Tibial artery (tissue), 4 donors: ENCODE measurements at regions not wholly inside any gene's neighbourhood (a gene's known extent, or its start where the extent isn't known, plus 50 kb on each side); places are given as distances from the start of the nearest gene placed in this dataset.

Experiments
- DNase-seq, 2 donors: peaks; one replicate each; pipeline ENCODE4 v3.0.0-alpha.2; 2019
- H3K27ac ChIP-seq, 2 donors: fragments of 200-600 bp; sonication (generic) in 1 of 2; 1 replicate in 1 of 2; 2 replicates in 1 of 2; pipeline ENCODE4 v1.5.1; 2018 to 2019; ENCODE audit warnings: mild to moderate bottlenecking in 1 of 2
- H3K27me3 ChIP-seq, 2 donors: fragments of 200-600 bp; sonication (generic) in 1 of 2; one replicate each; pipeline versions ENCODE4 v1.5.1 to v1.6.0; 2016 to 2019
- H3K36me3 ChIP-seq, 3 donors: fragments of 200-600 bp; sonication (generic) in 2 of 3; one replicate each; pipeline ENCODE4 v1.5.1; 2016 to 2019; ENCODE audit warnings: mild to moderate bottlenecking in 2 of 3
- H3K4me1 ChIP-seq, 4 donors: fragments of 200-600 bp; sonication (generic) in 2 of 4; 1 replicate in 3 of 4; 2 replicates in 1 of 4; pipeline ENCODE4 v1.5.1; 2016 to 2019
- H3K4me3 ChIP-seq, 2 donors: fragments of 200-600 bp; sonication (generic) in 1 of 2; 1 replicate in 1 of 2; 2 replicates in 1 of 2; pipeline ENCODE4 v1.5.1; 2018 to 2019; ENCODE audit warnings: mild to moderate bottlenecking in 2 of 2
- H3K9me3 ChIP-seq, 3 donors: fragments of 200-600 bp; sonication (generic) in 1 of 3; one replicate each; pipeline ENCODE4 v1.5.1; 2016 to 2019
- intact Hi-C: fragments of 100-400 bp; cut with DNase I; formaldehyde crosslinking; loops from one replicate; pipeline ENCODE4 v1.15.0; 2023; ENCODE audit warnings: low total_unique reads
- TF ChIP-seq, protein P1 (sequence below), 2 experiments: fragments of 200-600 bp in 1 of 2; fragments of 450-650 bp in 1 of 2; IDR thresholded peaks; one replicate each; pipeline ENCODE4 v1.5.1; 2017 to 2019; ENCODE audit warnings: antibody characterized with exemption in 2 of 2, mild to moderate bottlenecking in 1 of 2, moderate library complexity in 1 of 2

DNA sequence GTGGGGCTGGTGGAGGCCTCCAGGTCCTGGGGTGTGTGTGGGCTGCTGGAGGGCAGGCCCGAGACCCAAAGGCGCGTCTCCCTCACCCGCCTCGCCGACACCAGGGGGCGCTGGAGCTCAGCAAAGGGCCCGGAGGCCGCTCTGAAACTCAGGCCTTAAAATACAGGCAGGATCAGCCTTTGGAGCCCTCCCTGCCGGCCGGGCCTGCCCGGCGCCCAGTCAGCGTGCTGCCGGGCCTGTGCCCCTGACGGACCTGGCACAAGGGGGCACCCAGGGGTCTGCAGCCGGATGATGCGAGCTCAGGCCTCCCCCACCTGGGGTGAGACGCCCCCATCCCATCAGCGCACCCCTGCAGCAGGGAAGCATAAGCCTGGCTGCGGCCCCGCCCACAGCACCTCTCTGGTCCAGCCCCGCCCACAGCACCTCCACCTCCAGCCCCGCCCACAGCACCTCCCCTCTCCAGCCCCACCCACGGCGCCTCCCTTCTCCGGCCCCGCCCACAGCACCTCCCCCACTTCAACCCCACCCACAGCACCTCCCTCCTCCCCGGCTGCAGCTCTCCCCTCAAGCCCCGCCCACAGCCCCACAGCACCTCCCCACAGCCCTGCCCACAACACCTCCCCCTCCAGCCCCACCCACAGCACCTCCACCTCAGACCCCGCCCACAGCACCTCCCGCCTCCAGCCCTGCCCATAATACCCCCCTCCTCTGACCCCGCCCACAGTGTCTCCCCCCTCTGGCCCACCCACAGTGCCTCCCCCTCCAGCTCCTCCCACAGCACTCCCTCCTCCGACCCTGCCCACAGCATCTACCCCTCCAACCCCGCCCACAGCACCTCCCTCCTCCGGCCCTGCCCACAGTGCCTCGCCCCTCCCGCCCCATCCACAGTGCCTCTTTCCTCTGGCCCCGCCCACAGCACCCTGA is 92.8 kb upstream of the OTOS start:
- Histone ChIP-seq H3K36me3 (no peaks in the 10 kb centered on the region), H3K4me1 (peaks cover 0 to 54% (median 34%) of the 10 kb centered on the region in 4 donors), H3K4me3 (peak overlapping the region; percentile 33 to 51), H3K9me3 (peaks cover 0 to 10% (median 4%) of the 10 kb centered on the region in 3 donors), H3K27ac (peak overlapping the region; percentile 65 to 72), H3K27me3 (no peaks in the 10 kb centered on the region)
- intact Hi-C loops: loop anchor here (2.0 to 10.0 kb wide), 3 partner anchors 114 to 332 kb away; partner anchors contain the start of genes DUSP28 and RNPEPL1
- DNase-seq: peak; percentile 76 to 95
- TF ChIP-seq, protein P1, sequence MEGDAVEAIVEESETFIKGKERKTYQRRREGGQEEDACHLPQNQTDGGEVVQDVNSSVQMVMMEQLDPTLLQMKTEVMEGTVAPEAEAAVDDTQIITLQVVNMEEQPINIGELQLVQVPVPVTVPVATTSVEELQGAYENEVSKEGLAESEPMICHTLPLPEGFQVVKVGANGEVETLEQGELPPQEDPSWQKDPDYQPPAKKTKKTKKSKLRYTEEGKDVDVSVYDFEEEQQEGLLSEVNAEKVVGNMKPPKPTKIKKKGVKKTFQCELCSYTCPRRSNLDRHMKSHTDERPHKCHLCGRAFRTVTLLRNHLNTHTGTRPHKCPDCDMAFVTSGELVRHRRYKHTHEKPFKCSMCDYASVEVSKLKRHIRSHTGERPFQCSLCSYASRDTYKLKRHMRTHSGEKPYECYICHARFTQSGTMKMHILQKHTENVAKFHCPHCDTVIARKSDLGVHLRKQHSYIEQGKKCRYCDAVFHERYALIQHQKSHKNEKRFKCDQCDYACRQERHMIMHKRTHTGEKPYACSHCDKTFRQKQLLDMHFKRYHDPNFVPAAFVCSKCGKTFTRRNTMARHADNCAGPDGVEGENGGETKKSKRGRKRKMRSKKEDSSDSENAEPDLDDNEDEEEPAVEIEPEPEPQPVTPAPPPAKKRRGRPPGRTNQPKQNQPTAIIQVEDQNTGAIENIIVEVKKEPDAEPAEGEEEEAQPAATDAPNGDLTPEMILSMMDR (IDR thresholded peaks at IDR 0.05): peak; percentile 90 to 98

- TF ChIP-seq, protein P1 (IDR thresholded peaks at IDR 0.05): no peak
- Histone ChIP-seq H3K27ac (peak overlapping the region; percentile 65 to 72), H3K27me3 (no peaks in the 10 kb centered on the region), H3K9me3 (peaks cover 0 to 7% (median 4%) of the 10 kb centered on the region in 3 donors), H3K4me1 (peaks cover 0 to 57% (median 34%) of the 10 kb centered on the region in 4 donors), H3K4me3 (peak overlapping the region in 1 of 2 donors; percentile 11), H3K36me3 (no peaks in the 10 kb centered on the region)
- DNase-seq: peak; percentile 17 to 75
- intact Hi-C loops: loop anchor here (2.0 to 10.0 kb wide), 3 partner anchors 113 to 331 kb away; partner anchors contain the start of genes DUSP28 and RNPEPL1
Measured at GRCh38 chr2:240233885-240234502, 93.5 kb upstream of the OTOS start.

GRCh38 chr2:240234503-240234951 is 94.1 kb upstream of the OTOS start:
- peaks cover 0 to 2% (median 0%) of the 10 kb centered on the region in 3 donors for H3K9me3 ChIP-seq
- H3K36me3 ChIP-seq: no peaks in the 10 kb centered on the region
- TF ChIP-seq, protein P1 (IDR thresholded peaks at IDR 0.05): no peak
- H3K27me3 ChIP-seq: no peaks in the 10 kb centered on the region
- H3K27ac ChIP-seq: peak overlapping the region; percentile 65 to 72
- no peak overlapping the region for H3K4me3 ChIP-seq
- peaks cover 0 to 57% (median 34%) of the 10 kb centered on the region in 4 donors for H3K4me1 ChIP-seq
- intact Hi-C loops: loop anchor here (5.0 to 10.0 kb wide), 2 partner anchors 113 to 330 kb away; partner anchors contain the start of genes DUSP28 and RNPEPL1
- peak; percentile 14 to 58 for DNase-seq

GRCh38 chr2:240235149-240235803 is 94.8 kb upstream of the OTOS start:
- Histone ChIP-seq H3K4me1 (peaks cover 0 to 57% (median 34%) of the 10 kb centered on the region in 4 donors), H3K4me3 (no peak overlapping the region), H3K9me3 (no peaks in the 10 kb centered on the region), H3K27me3 (no peaks in the 10 kb centered on the region), H3K36me3 (no peaks in the 10 kb centered on the region), H3K27ac (peak overlapping the region in 1 of 2 donors; percentile 72)
- intact Hi-C loops: loop anchor here (10.0 kb wide), 1 partner anchor 330 kb away; the partner anchor contains the start of genes DUSP28 and RNPEPL1
- TF ChIP-seq, protein P1 (IDR thresholded peaks at IDR 0.05): no peak
- peak; percentile 13 to 66 for DNase-seq

DNA sequence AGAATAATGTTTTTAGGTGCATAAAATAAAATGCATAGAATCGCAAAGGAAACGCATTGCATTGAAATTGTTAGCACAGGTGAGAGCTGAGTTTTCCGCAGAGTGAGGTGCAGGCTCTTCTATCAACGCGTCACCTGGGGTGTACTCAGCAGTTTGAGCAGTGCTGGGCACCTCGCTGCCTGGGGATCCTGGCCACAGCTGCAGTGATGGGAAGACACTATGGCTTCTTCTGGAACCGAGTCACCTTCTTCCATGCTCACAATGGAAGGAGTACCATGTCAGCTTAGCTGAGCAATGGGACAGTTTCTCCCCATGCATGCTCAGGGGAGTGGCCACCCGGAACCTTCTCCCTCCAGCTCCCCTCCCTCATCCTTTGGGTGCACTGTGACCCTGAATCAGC is 95.4 kb upstream of the OTOS start:
- intact Hi-C loops: loop anchor here (10.0 kb wide), 1 partner anchor 329 kb away; the partner anchor contains the start of genes DUSP28 and RNPEPL1
- DNase-seq: peak in 1 of 2 donors; percentile 51

More for the DNA sequence above, 95.4 kb upstream of the OTOS start:
- Histone ChIP-seq H3K4me3 (no peak overlapping the region), H3K9me3 (no peaks in the 10 kb centered on the region), H3K27ac (peak overlapping the region; percentile 70 to 72), H3K36me3 (no peaks in the 10 kb centered on the region), H3K27me3 (no peaks in the 10 kb centered on the region), H3K4me1 (peaks cover 0 to 57% (median 34%) of the 10 kb centered on the region in 4 donors)
- TF ChIP-seq, protein P1 (IDR thresholded peaks at IDR 0.05): no peak
